Gastroesophageal sphincter (tissue), 4 donors: ENCODE measurements at regions not wholly inside any gene's neighbourhood (a gene's known extent, or its start where the extent isn't known, plus 50 kb on each side); places are given as distances from the start of the nearest gene placed in this dataset.

Experiments used
- ATAC-seq: fragments of 150-250 bp; one replicate; pipeline ENCODE4 v1.9.1; 2016; ENCODE audit warnings: mild to moderate bottlenecking, moderate library complexity
- H3K27ac ChIP-seq, 4 donors: fragments of 200-600 bp; sonication (generic) in 3 of 4; 1 replicate in 3 of 4; 2 replicates in 1 of 4; pipeline ENCODE4 v1.5.1; 2016 to 2019
- H3K27me3 ChIP-seq: fragments of 200-600 bp; sonication (generic); one replicate; pipeline ENCODE4 v1.5.1; 2019
- H3K36me3 ChIP-seq, 2 donors: fragments of 200-600 bp; sonication (generic); one replicate each; pipeline ENCODE4 v1.5.1; 2019; ENCODE audit warnings: control low read depth in 1 of 2
- H3K4me1 ChIP-seq, 3 donors: fragments of 200-600 bp; sonication (generic); 1 replicate in 2 of 3; 2 replicates in 1 of 3; pipeline ENCODE4 v1.5.1; 2016 to 2019; ENCODE audit warnings: control low read depth in 2 of 3
- H3K4me3 ChIP-seq, 2 donors: fragments of 200-600 bp; sonication (generic); one replicate each; pipeline ENCODE4 v1.5.1; 2019; ENCODE audit warnings: mild to moderate bottlenecking in 1 of 2, moderate library complexity in 1 of 2
- H3K9me3 ChIP-seq, 3 donors: fragments of 200-600 bp; sonication (generic); one replicate each; pipeline ENCODE4 v1.5.1; 2017 to 2019; ENCODE audit warnings: control low read depth in 2 of 3
- CTCF ChIP-seq, 4 experiments: fragments of 200-600 bp in 2 of 4; fragments of 450-650 bp in 2 of 4; sonication (generic) in 1 of 4; IDR thresholded peaks; one replicate each; pipeline ENCODE4 v1.5.1; 2017 to 2019; ENCODE audit warnings: antibody characterized with exemption in 4 of 4, mild to moderate bottlenecking in 2 of 4, moderate library complexity in 2 of 4
- EP300 ChIP-seq: sonication (generic); formaldehyde crosslinking; IDR thresholded peaks from one replicate; pipeline ENCODE4 v1.6.1; 2017; ENCODE audit warnings: antibody characterized with exemption, mild to moderate bottlenecking
- POLR2A ChIP-seq, 2 donors: fragments of 450-650 bp; IDR thresholded peaks; one replicate each; pipeline ENCODE4 v1.6.1; 2017; ENCODE audit warnings: antibody characterized with exemption in 2 of 2, mild to moderate bottlenecking in 2 of 2, moderate library complexity in 1 of 2
- POLR2AphosphoS5 ChIP-seq: sonication (generic); formaldehyde crosslinking; IDR thresholded peaks from one replicate; pipeline ENCODE4 v1.6.1; 2017; ENCODE audit warnings: antibody characterized with exemption
- WGBS, 2 donors: methylation state at CpG; one replicate each; pipeline ENCODE4 v1.1.5; 2018; ENCODE audit warnings: low coverage in 1 of 2; 5-methylcytosine and 5-hydroxymethylcytosine counted together

DNA sequence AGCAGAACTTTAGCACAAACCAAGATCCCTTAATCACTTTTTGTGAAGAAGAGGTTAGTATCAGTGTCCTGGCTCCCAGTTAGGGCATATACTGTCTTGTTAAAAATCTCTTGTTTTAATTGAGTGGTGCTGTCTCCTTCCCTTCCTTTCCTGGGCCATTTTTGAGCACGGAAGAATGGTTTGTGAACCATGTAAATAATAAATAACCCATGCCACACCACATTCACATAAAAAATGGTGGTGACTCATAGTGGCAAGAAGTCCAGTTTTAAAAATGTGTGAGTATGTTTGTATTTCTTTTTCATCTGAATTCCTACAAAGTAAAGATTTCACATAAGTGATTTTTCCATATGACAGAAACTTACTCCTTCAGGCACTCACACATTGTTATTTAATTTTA lies 59.1 kb upstream of the SPRED1 start:
- no peaks in the 10 kb centered on the region for H3K27me3 ChIP-seq
- no peak overlapping the region for H3K27ac ChIP-seq
- ATAC-seq, result no peak
- no peak for TF ChIP-seq CTCF (IDR thresholded peaks at IDR 0.05)
- TF ChIP-seq POLR2A (IDR thresholded peaks at IDR 0.05), result no peak
- no peak for TF ChIP-seq EP300
- TF ChIP-seq POLR2AphosphoS5, result no peak
- 80 to 100% methylated on average over 1 of the region's 1 CpG for WGBS, 2 donors
- no peaks in the 10 kb centered on the region for H3K9me3 ChIP-seq
- H3K4me1 ChIP-seq, result no peaks in the 10 kb centered on the region
- no peak overlapping the region for H3K4me3 ChIP-seq
- H3K36me3 ChIP-seq, result no peaks in the 10 kb centered on the region

DNA sequence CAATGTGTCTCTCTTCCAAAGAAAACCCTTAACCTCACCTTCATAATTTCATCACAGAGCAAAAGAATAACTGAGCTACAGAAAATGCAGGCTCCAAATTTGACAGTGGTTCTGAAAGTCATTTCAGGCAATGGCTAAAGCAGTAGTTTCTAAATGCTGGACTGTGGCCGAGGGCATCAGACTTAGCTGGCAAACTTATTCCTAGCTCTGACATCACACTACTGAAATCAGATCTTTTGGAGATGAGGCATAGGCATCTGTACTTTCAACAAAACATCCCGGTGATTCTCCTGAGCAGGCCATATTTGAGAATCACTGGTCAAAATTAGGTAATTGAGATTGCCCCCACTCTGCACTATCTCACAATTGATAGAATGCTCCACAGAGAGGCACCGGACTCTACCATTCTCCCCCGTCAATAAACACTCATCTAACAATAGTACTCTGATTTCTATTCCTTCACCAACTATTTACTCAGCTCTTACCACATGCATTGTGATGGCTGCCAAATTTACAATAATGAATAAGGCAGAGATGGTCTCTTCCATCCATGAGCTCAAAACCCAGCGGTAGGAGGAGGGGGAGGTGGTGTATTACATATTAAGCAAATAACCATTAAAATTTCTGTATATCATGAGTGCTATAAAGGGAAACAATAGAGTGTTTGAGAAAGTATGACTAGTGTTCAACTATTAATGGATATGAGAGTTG lies 57.3 kb upstream of the SPRED1 start:
- Histone ChIP-seq H3K27ac (no peak overlapping the region), H3K27me3 (no peaks in the 10 kb centered on the region), H3K9me3 (no peaks in the 10 kb centered on the region), H3K4me3 (no peak overlapping the region), H3K4me1 (no peaks in the 10 kb centered on the region), H3K36me3 (no peaks in the 10 kb centered on the region)
- TF ChIP-seq CTCF (IDR thresholded peaks at IDR 0.05), result no peak
- no peak for ATAC-seq
- 85 to 89% methylated on average over 2 to 4 of the region's 5 CpGs for WGBS, 2 donors

DNA sequence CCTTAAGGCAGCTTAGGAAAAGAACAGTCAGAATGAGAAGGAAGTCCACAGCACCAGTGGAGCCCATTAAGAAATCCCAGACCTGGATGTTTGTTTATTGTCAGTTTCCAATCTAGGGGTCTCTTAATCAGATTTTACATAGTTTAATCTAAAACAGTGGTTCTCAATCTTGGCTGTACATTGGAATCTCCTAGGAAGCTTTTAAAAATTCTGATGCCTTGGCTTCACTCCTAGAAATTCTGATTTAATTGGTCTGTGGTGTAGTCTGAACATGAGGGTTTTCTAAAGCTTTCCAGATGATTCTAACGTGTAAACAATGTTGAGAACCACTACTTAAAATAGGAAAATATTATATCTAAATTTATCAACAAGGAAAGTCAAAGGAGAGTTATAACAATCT lies 56.6 kb upstream of the SPRED1 start:
- no peak for ATAC-seq
- 13 to 25% methylated on average over 1 of the region's 1 CpG for WGBS, 2 donors
- H3K36me3 ChIP-seq, result no peaks in the 10 kb centered on the region
- TF ChIP-seq CTCF (IDR thresholded peaks at IDR 0.05) (no peak), POLR2A (IDR thresholded peaks at IDR 0.05) (no peak), POLR2AphosphoS5 (no peak), EP300 (no peak)
- H3K9me3 ChIP-seq, result no peaks in the 10 kb centered on the region
- H3K4me3 ChIP-seq, result no peak overlapping the region
- H3K27ac ChIP-seq, result no peak overlapping the region
- no peaks in the 10 kb centered on the region for H3K4me1 ChIP-seq
- H3K27me3 ChIP-seq, result no peaks in the 10 kb centered on the region

DNA sequence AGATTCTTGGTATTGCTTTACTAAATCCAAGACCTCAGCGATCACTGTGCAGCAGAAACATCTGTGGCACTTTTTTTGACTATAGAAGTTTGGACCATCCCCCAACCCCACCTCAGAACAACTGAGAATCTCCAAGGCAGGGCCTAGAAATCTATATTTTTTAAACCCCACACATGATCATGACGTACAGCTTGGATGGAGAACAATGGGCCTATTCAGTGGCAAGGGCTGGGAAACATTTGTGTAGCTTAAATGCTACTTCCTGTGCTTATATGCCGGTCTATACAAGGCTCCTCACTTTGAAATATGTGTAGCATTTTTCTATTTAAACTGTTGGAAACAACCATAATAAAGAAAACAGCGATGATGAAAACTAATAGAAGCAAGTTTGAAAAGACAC lies 55.1 kb upstream of the SPRED1 start:
- 88 to 96% methylated on average over 3 to 4 of the region's 4 CpGs for WGBS, 2 donors
- H3K36me3 ChIP-seq, result no peaks in the 10 kb centered on the region
- no peak for TF ChIP-seq POLR2A (IDR thresholded peaks at IDR 0.05)
- TF ChIP-seq CTCF (IDR thresholded peaks at IDR 0.05), result no peak
- TF ChIP-seq POLR2AphosphoS5, result no peak
- no peak for TF ChIP-seq EP300
- no peak for ATAC-seq
- H3K4me3 ChIP-seq, result no peak overlapping the region
- no peaks in the 10 kb centered on the region for H3K9me3 ChIP-seq
- no peak overlapping the region for H3K27ac ChIP-seq
- no peaks in the 10 kb centered on the region for H3K27me3 ChIP-seq
- H3K4me1 ChIP-seq, result no peaks in the 10 kb centered on the region

- no peak for ATAC-seq
- 38 to 60% methylated on average over 3 of the region's 3 CpGs for WGBS, 2 donors
- Histone ChIP-seq H3K9me3 (no peaks in the 10 kb centered on the region), H3K4me1 (no peaks in the 10 kb centered on the region), H3K27me3 (no peaks in the 10 kb centered on the region), H3K4me3 (no peak overlapping the region), H3K36me3 (no peaks in the 10 kb centered on the region), H3K27ac (no peak overlapping the region)
- TF ChIP-seq POLR2AphosphoS5 (no peak), EP300 (no peak), CTCF (IDR thresholded peaks at IDR 0.05) (no peak), POLR2A (IDR thresholded peaks at IDR 0.05) (no peak)
Measured at GRCh38 chr15:38201714-38202113, 50.9 kb upstream of the SPRED1 start.
